K562 (cell line): ENCODE measurements at regions not wholly inside any gene's neighbourhood (a gene's known extent, or its start where the extent isn't known, plus 50 kb on each side); places are given as distances from the start of the nearest gene placed in this dataset.

Experiments used
- ATAC-seq: fragments of 200-7000 bp; cut with Tn5 transposase; 3 replicates; pipeline ENCODE4 v1.9.1; 2020; ENCODE audit warnings: moderate library complexity
- BruUV-seq: library from RNA; stranded (reverse); fragments of 400-500 nt; replicated peaks from 2 replicates; lab custom pipeline; 2021; lab: Mats Ljungman, UMichigan
- CTCF ChIA-PET: fragments of 300-600 bp; formaldehyde crosslinking; extraction: SDS; loops from one replicate; lab custom pipeline; 2021; ENCODE audit warnings: low intra/inter-chr PET ratio; lab: Yijun Ruan, JAX
- POLR2A ChIA-PET: fragments of 300-600, 350-650 bp; sonication (Branson Sonifier 250); formaldehyde crosslinking; extraction: SDS; loops from one replicate; lab custom pipeline; 2021; ENCODE audit warnings: antibody characterized with exemption, inconsistent platforms; lab: Yijun Ruan, JAX
- DNase-seq, 4 experiments: peaks; one replicate each; pipeline versions ENCODE4 v3.0.0 to v3.0.0-alpha.2; 2011 to 2018; ENCODE audit warnings: low spot score in 3 of 4, mixed read lengths in 3 of 4; ENCODE audit errors: extremely low read depth in 1 of 4
- FAIRE-seq: peaks from 2 replicates; lab custom pipeline; 2011; peaks lifted over from hg19 to GRCh38; lab: Jason Lieb, UNC
- H2AFZ ChIP-seq: 2 replicates; pipeline ENCODE4 v1.6.0; 2011; ENCODE audit warnings: low read depth, low read length, control low read depth, inconsistent platforms
- H3K27ac ChIP-seq: fragments of 200-600 bp; 3 replicates; pipeline ENCODE4 v1.8.0; 2011; ENCODE audit warnings: low read depth, mild to moderate bottlenecking, control low read depth, inconsistent platforms, low read length, moderate library complexity, mixed read lengths; ENCODE audit errors: extremely low read depth
- H3K27me3 ChIP-seq, 2 experiments: fragments of 300-600 bp in 1 of 2; 2 replicates in 1 of 2; 3 replicates in 1 of 2; pipeline versions ENCODE4 v1.6.0 to v1.8.0; 2011; ENCODE audit warnings: inconsistent platforms in 2 of 2, low read length in 2 of 2, mild to moderate bottlenecking in 1 of 2, mixed read lengths in 1 of 2, moderate library complexity in 1 of 2; ENCODE audit not compliant: control insufficient read depth in 2 of 2, insufficient read depth in 2 of 2
- H3K36me3 ChIP-seq: fragments of 300-600 bp; 3 replicates; pipeline ENCODE4 v1.8.0; 2011; ENCODE audit warnings: mild to moderate bottlenecking, low read length, inconsistent platforms; ENCODE audit not compliant: control insufficient read depth, insufficient read depth
- H3K4me1 ChIP-seq, 2 experiments: fragments of 200-600 bp in 1 of 2; replicated peaks in 1 of 2; 2 replicates in 1 of 2; 3 replicates in 1 of 2; pipeline versions ENCODE4 v1.5.1 to v1.8.0; 2011; ENCODE audit warnings: inconsistent platforms in 2 of 2, low read length in 2 of 2, mild to moderate bottlenecking in 1 of 2, mixed read lengths in 1 of 2, moderate library complexity in 1 of 2; ENCODE audit not compliant: control insufficient read depth in 2 of 2, insufficient read depth in 2 of 2
- H3K4me2 ChIP-seq: 2 replicates; pipeline ENCODE4 v1.6.1; 2011; ENCODE audit warnings: low read length, control low read depth, inconsistent platforms, mixed read lengths; ENCODE audit not compliant: insufficient read depth
- H3K4me3 ChIP-seq: fragments of 200-600 bp; sonication (generic), shearing (Covaris generic); 2 replicates; pipeline ENCODE4 v1.5.1; 2016; ENCODE audit warnings: control low read depth, inconsistent platforms
- H3K79me2 ChIP-seq: fragments of 200-600 bp; 3 replicates; pipeline ENCODE4 v1.8.0; 2011; ENCODE audit warnings: low read length, inconsistent platforms; ENCODE audit not compliant: control insufficient read depth, insufficient read depth
- H3K9ac ChIP-seq, 2 experiments: 2 replicates each; pipeline versions ENCODE4 v1.6.0 to v1.6.1; 2011; ENCODE audit warnings: low read depth in 2 of 2, low read length in 2 of 2, control low read depth in 1 of 2, inconsistent platforms in 1 of 2, mild to moderate bottlenecking in 1 of 2, mixed read lengths in 1 of 2; ENCODE audit not compliant: insufficient read depth in 1 of 2
- H3K9me1 ChIP-seq: one replicate; pipeline ENCODE4 v1.6.0; 2011; ENCODE audit warnings: inconsistent platforms, mild to moderate bottlenecking, low read length, moderate library complexity; ENCODE audit not compliant: control insufficient read depth, insufficient read depth
- H3K9me3 ChIP-seq: replicated peaks from 2 replicates; pipeline ENCODE4 v1.5.1; 2011; ENCODE audit warnings: low read depth, low read length, inconsistent platforms; ENCODE audit not compliant: control insufficient read depth, insufficient read depth
- H4K20me1 ChIP-seq: replicated peaks from 2 replicates; pipeline ENCODE4 v1.6.1; 2011; ENCODE audit warnings: low read length, inconsistent platforms, mixed read lengths; ENCODE audit not compliant: control insufficient read depth, insufficient read depth
- HMG20A ChIP-seq: fragments of 450-650 bp; formaldehyde crosslinking; conservative IDR thresholded peaks from 2 replicates; pipeline ENCODE4 v1.4.0; 2020; ENCODE audit warnings: mild to moderate bottlenecking, mixed read lengths
- JUN ChIP-seq, 2 experiments: sonication (generic) in 1 of 2; formaldehyde crosslinking in 1 of 2; IDR thresholded peaks; 2 replicates each; pipeline versions ENCODE4 v1.6.1 to v1.8.0; 2012 to 2022; ENCODE audit warnings: borderline replicate concordance in 2 of 2, mild to moderate bottlenecking in 2 of 2, improper control_type of control experiment in 1 of 2, low read depth in 1 of 2, low read length in 1 of 2, missing genetic modification reagents in 1 of 2
- MIER1 ChIP-seq: fragments of 450-650 bp; IDR thresholded peaks from 2 replicates; pipeline ENCODE4 v1.6.1; 2016; ENCODE audit warnings: antibody characterized with exemption, mild to moderate bottlenecking, low read depth
- MITF ChIP-seq: IDR thresholded peaks from 2 replicates; pipeline ENCODE4 v1.6.1; 2014; ENCODE audit warnings: antibody characterized with exemption
- RERE ChIP-seq: sonication (generic); formaldehyde crosslinking; IDR thresholded peaks from 2 replicates; pipeline ENCODE4 v1.8.0; 2023; ENCODE audit warnings: missing genetic modification reagents, mild to moderate bottlenecking, borderline replicate concordance
- SAFB2 ChIP-seq: fragments of 200-400 bp; formaldehyde crosslinking; IDR thresholded peaks from 2 replicates; pipeline ENCODE4 v1.6.1; 2018; ENCODE audit warnings: borderline replicate concordance, low read length, low read depth, moderate library complexity; ENCODE audit not compliant: severe bottlenecking
- TEAD1 ChIP-seq, 2 experiments: fragments of 450-650 bp in 1 of 2; sonication (generic) in 1 of 2; formaldehyde crosslinking; IDR thresholded peaks; 2 replicates each; pipeline versions ENCODE4 v1.4.0 to v1.8.0; 2020 to 2022; ENCODE audit warnings: mild to moderate bottlenecking in 2 of 2, missing genetic modification reagents in 1 of 2
- ZFX ChIP-seq: sonication (generic); formaldehyde crosslinking; IDR thresholded peaks from 2 replicates; pipeline ENCODE4 v1.8.0; 2022; ENCODE audit warnings: mild to moderate bottlenecking, missing genetic modification reagents, moderate library complexity
- ZNF133 ChIP-seq: fragments of 250-450 bp; sonication (Bioruptor Pico); IDR thresholded peaks from 2 replicates; pipeline ENCODE4 v1.4.0; 2020; ENCODE audit warnings: mild to moderate bottlenecking
- ZNF174 ChIP-seq: fragments of 250-450 bp; sonication (Bioruptor Pico); IDR thresholded peaks from 2 replicates; pipeline ENCODE4 v1.4.0; 2020; ENCODE audit warnings: mild to moderate bottlenecking
- ZNF695 ChIP-seq: fragments of 450-650 bp; formaldehyde crosslinking; IDR thresholded peaks from 2 replicates; pipeline ENCODE4 v1.4.0; 2020; ENCODE audit warnings: mild to moderate bottlenecking, moderate library complexity
- WGBS: fragments of 100-300 bp; shearing (Covaris generic); methylation state at CpG from one replicate; pipeline ENCODE4 v1.1.6; 2016; ENCODE audit warnings: low coverage, mixed read lengths; ENCODE audit not compliant: insufficient coverage; ENCODE audit errors: missing lambda C conversion rate; 5-methylcytosine and 5-hydroxymethylcytosine counted together
- in situ Hi-C: fragments of 300-500 bp; cut with MboI; formaldehyde crosslinking; loops from 4 replicates; pipeline ENCODE4 v1.15.0; 2018; ENCODE audit warnings: inconsistent platforms, mixed read lengths
- intact Hi-C: fragments of 100-400 bp; cut with micrococcal nuclease; formaldehyde crosslinking; loops from 2 replicates; pipeline ENCODE4 v1.14.2; 2022
- TF ChIP-seq, protein P1 (sequence below): sonication (generic); formaldehyde crosslinking; IDR thresholded peaks from 2 replicates; pipeline ENCODE4 v1.8.1; 2022; ENCODE audit warnings: missing genetic modification reagents

DNA sequence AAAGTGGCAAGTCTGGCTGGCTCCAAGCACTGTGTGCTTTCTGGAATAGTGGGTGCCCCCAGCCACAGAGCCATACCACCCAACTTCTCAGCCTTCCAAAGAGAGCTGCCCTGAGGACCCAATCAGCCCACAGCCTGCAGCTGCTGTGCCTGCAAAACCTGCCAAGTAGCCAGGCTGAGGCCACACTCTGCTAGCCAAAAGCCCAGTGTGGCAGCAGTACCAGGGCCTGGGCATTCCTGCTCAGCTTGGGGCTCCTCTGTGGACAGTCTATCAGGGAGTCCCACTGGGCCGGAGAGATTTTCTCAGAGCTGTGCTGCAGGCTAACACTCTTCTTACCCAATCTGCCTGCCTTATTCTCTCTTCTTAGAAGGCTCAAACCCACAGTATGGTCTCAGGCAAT, 136.5 kb downstream of the TPRA1 start (continued):
- TF ChIP-seq HMG20A (CRISPR knock-in tag): no peak

DNA sequence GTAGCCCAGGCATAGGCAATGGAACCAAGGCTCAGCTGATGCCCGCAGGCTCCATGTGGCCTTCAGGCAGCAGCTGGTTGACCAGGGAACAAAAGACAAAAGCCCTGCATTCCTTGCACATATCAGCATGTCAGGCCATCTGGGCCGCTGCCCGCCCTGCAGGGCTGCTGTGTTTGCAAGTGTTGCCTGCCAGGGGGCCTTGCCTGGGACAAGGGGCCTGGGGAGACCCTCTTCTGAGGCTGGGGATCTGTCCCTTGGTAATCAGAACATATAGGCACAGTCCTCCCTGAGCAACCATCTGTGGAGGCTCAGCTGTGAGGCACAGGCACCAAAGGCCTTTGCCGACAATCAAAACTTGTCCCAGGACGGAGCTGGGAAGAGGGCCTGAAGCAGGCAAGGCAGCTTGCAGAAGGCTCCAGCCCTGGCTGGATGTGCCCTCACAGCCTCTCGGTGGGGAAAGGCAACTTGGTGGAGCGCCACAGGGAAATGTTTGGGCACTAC, 138.2 kb downstream of the TPRA1 start:
- Histone ChIP-seq H3K9me3 (no peaks in the 10 kb centered on the region), H3K79me2 (no peaks in the 10 kb centered on the region), H3K27me3 (peaks cover 2 to 33% of the 10 kb centered on the region in 2 experiments; a peak in 3 of 5 replicates), H4K20me1 (0 out of 2 replicates have a peak, but pooled peaks cover 4% of the 10 kb centered on the region), H2AFZ (no peak overlapping the region), H3K4me2 (no peak overlapping the region), H3K4me3 (no peak overlapping the region), H3K9ac (no peak overlapping the region), H3K9me1 (no peaks in the 10 kb centered on the region), H3K36me3 (no peaks in the 10 kb centered on the region), H3K4me1 (peaks cover 0 to 12% of the 10 kb centered on the region in 2 experiments; a peak in 2 of 5 replicates), H3K27ac (no peak overlapping the region)
- ChIA-PET POLR2A (interaction anchor here (0.7 kb wide), 1 partner anchor 442 kb away, joined by 3 read pairs; no protein-coding TSS in a partner anchor), CTCF (no interaction called here)
- intact Hi-C loops (loop anchor here (10.0 kb wide), 1 partner anchor 778 kb away; no protein-coding TSS in a partner anchor), in situ Hi-C loops (loop anchor here (10.0 kb wide), 1 partner anchor 778 kb away; no protein-coding TSS in a partner anchor)
- DNase-seq: no peak
- no peak for ATAC-seq
- 0% methylated on average over 3 of the region's 7 CpGs for WGBS
- no peak for FAIRE-seq
- no TSS peak for BruUV-seq
- TF ChIP-seq MIER1: no peak
- no peak for TF ChIP-seq MITF
- no peak for TF ChIP-seq ZNF133 (CRISPR knock-in tag)
- no peak for TF ChIP-seq ZFX (CRISPR knock-in tag)
- no peak for TF ChIP-seq RERE (CRISPR knock-in tag)
- TF ChIP-seq, protein P1, sequence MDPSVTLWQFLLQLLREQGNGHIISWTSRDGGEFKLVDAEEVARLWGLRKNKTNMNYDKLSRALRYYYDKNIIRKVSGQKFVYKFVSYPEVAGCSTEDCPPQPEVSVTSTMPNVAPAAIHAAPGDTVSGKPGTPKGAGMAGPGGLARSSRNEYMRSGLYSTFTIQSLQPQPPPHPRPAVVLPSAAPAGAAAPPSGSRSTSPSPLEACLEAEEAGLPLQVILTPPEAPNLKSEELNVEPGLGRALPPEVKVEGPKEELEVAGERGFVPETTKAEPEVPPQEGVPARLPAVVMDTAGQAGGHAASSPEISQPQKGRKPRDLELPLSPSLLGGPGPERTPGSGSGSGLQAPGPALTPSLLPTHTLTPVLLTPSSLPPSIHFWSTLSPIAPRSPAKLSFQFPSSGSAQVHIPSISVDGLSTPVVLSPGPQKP: no peak
- TF ChIP-seq ZNF695: no peak
- no peak for TF ChIP-seq TEAD1 (CRISPR knock-in tag; IDR thresholded peaks at IDR 0.05)
- TF ChIP-seq JUN (IDR thresholded peaks at IDR 0.05; ENCODE audit: borderline replicate concordance, low read depth, low read length): no peak
- no peak for TF ChIP-seq JUN (CRISPR knock-in tag; IDR thresholded peaks at IDR 0.05; ENCODE audit: borderline replicate concordance)
- no peak for TF ChIP-seq ZNF174 (CRISPR knock-in tag)
- no peak for TF ChIP-seq SAFB2
